IMR-90 (cell line): ENCODE measurements at regions not wholly inside any gene's neighbourhood (a gene's known extent, or its start where the extent isn't known, plus 50 kb on each side); places are given as distances from the start of the nearest gene placed in this dataset.

Experiments
- ATAC-seq: fragments of 200-7000 bp; cut with Tn5 transposase; 2 replicates; pipeline ENCODE4 v1.9.1; 2020; ENCODE audit warnings: low read depth, mild to moderate bottlenecking, moderate library complexity
- BruUV-seq: library from RNA; stranded (reverse); fragments of 400-500 nt; replicated peaks from 2 replicates; lab custom pipeline; 2021; lab: Mats Ljungman, UMichigan
- CTCF ChIA-PET: fragments of 300-600 bp; formaldehyde crosslinking; extraction: SDS; loops from one replicate; lab custom pipeline; 2021; ENCODE audit warnings: antibody characterized with exemption; lab: Yijun Ruan, JAX
- POLR2A ChIA-PET: fragments of 300-600 bp; sonication (Branson Sonifier 250); formaldehyde crosslinking; loops from one replicate; lab custom pipeline; 2022; ENCODE audit warnings: antibody characterized with exemption; ENCODE audit not compliant: unreplicated experiment; lab: Charles Lee
- DNase-seq: peaks from one replicate; pipeline ENCODE4 v3.0.0; 2013
- H2AFZ ChIP-seq: replicated peaks from 2 replicates; pipeline ENCODE3; 2013; ENCODE audit warnings: low read length, mild to moderate bottlenecking; ENCODE audit not compliant: poor library complexity
- H2AK5ac ChIP-seq: 2 replicates; pipeline ENCODE4 v1.6.1; 2013; ENCODE audit warnings: low read depth, low read length, inconsistent platforms
- H2AK9ac ChIP-seq: replicated peaks from 2 replicates; pipeline ENCODE3; 2013; ENCODE audit warnings: mild to moderate bottlenecking, low read depth, low read length, moderate library complexity; ENCODE audit not compliant: poor library complexity
- H2BK120ac ChIP-seq: 2 replicates; pipeline ENCODE4 v1.6.1; 2013; ENCODE audit warnings: low read depth, low read length, inconsistent platforms
- H2BK15ac ChIP-seq: 3 replicates; pipeline ENCODE4 v1.6.1; 2013; ENCODE audit warnings: low read depth, low read length, inconsistent platforms
- H2BK20ac ChIP-seq: 2 replicates; pipeline ENCODE4 v1.6.1; 2013; ENCODE audit warnings: low read depth, mild to moderate bottlenecking, inconsistent platforms, low read length, moderate library complexity
- H2BK5ac ChIP-seq: 2 replicates; pipeline ENCODE4 v1.6.1; 2013; ENCODE audit warnings: mild to moderate bottlenecking, low read depth, low read length, inconsistent platforms; ENCODE audit not compliant: poor library complexity, severe bottlenecking
- H3K14ac ChIP-seq: replicated peaks from 2 replicates; pipeline ENCODE4 v1.6.1; 2013; ENCODE audit warnings: low read depth, low read length, inconsistent platforms
- H3K18ac ChIP-seq: 2 replicates; pipeline ENCODE4 v1.6.1; 2013; ENCODE audit warnings: low read depth, low read length, control low read depth
- H3K23ac ChIP-seq: 2 replicates; pipeline ENCODE4 v1.6.1; 2013; ENCODE audit warnings: low read depth, low read length, inconsistent platforms
- H3K27ac ChIP-seq: 2 replicates; pipeline ENCODE4 v1.5.1; 2013; ENCODE audit warnings: mild to moderate bottlenecking, control low read depth, low read length; ENCODE audit not compliant: insufficient read depth
- H3K27me3 ChIP-seq: 2 replicates; pipeline ENCODE4 v1.6.1; 2013; ENCODE audit warnings: low read length; ENCODE audit not compliant: control insufficient read depth, insufficient read depth
- H3K36me3 ChIP-seq: 2 replicates; pipeline ENCODE4 v1.6.1; 2013; ENCODE audit warnings: low read length, mixed read lengths; ENCODE audit not compliant: control insufficient read depth, insufficient read depth
- H3K4ac ChIP-seq: 2 replicates; pipeline ENCODE4 v1.6.1; 2013; ENCODE audit warnings: low read depth, low read length, inconsistent platforms
- H3K4me1 ChIP-seq: 2 replicates; pipeline ENCODE4 v1.6.1; 2013; ENCODE audit warnings: low read length, mixed read lengths; ENCODE audit not compliant: control insufficient read depth, insufficient read depth
- H3K4me2 ChIP-seq: 2 replicates; pipeline ENCODE4 v1.6.1; 2013; ENCODE audit warnings: low read depth, mild to moderate bottlenecking, control low read depth, low read length, moderate library complexity
- H3K4me3 ChIP-seq: 2 replicates; pipeline ENCODE4 v1.5.1; 2013; ENCODE audit warnings: low read depth, mild to moderate bottlenecking, control low read depth, low read length, moderate library complexity; ENCODE audit not compliant: insufficient read depth
- H3K56ac ChIP-seq: 2 replicates; pipeline ENCODE4 v1.6.1; 2013; ENCODE audit warnings: low read length, inconsistent platforms; ENCODE audit not compliant: insufficient read depth; ENCODE audit errors: extremely low read depth
- H3K79me1 ChIP-seq, 2 experiments: 2 replicates each; pipeline ENCODE4 v1.6.1; 2013; ENCODE audit warnings: low read length in 2 of 2, inconsistent platforms in 1 of 2, low read depth in 1 of 2
- H3K9ac ChIP-seq: 2 replicates; pipeline ENCODE4 v1.6.1; 2013; ENCODE audit warnings: low read depth, low read length, control low read depth
- H3K9me1 ChIP-seq: 2 replicates; pipeline ENCODE4 v1.6.1; 2013; ENCODE audit warnings: low read length, inconsistent platforms; ENCODE audit not compliant: insufficient read depth
- H3K9me3 ChIP-seq: 2 replicates; pipeline ENCODE4 v1.6.1; 2013; ENCODE audit warnings: low read length; ENCODE audit not compliant: control insufficient read depth, insufficient read depth
- H4K20me1 ChIP-seq: 2 replicates; pipeline ENCODE4 v1.6.1; 2013; ENCODE audit warnings: low read length, inconsistent platforms; ENCODE audit not compliant: insufficient read depth
- H4K5ac ChIP-seq: 2 replicates; pipeline ENCODE4 v1.6.1; 2013; ENCODE audit warnings: mild to moderate bottlenecking, low read depth, low read length, control low read depth
- H4K8ac ChIP-seq, 2 experiments: 2 replicates each; pipeline ENCODE4 v1.6.1; 2013; ENCODE audit warnings: low read depth in 2 of 2, low read length in 2 of 2, control low read depth in 1 of 2, inconsistent platforms in 1 of 2
- H4K91ac ChIP-seq: 2 replicates; pipeline ENCODE4 v1.6.1; 2013; ENCODE audit warnings: low read depth, low read length, inconsistent platforms; ENCODE audit not compliant: insufficient read depth
- BHLHE40 ChIP-seq: fragments of 150-350 bp; IDR thresholded peaks from 2 replicates; pipeline ENCODE4 v1.6.1; 2016; ENCODE audit warnings: mild to moderate bottlenecking, low read depth, low read length
- CEBPB ChIP-seq: IDR thresholded peaks from 2 replicates; pipeline ENCODE4 v1.6.1; 2012; ENCODE audit warnings: low read depth, low read length, improper control_type of control experiment
- CHD1 ChIP-seq: IDR thresholded peaks from 2 replicates; pipeline ENCODE4 v1.6.1; 2012; ENCODE audit warnings: low read depth, low read length, improper control_type of control experiment
- CTCF ChIP-seq: conservative IDR thresholded peaks from 2 replicates; pipeline ENCODE4 v1.5.1; 2012; ENCODE audit warnings: mild to moderate bottlenecking, low read depth, low read length, improper control_type of control experiment
- ELK1 ChIP-seq: fragments of 150-350 bp; IDR thresholded peaks from 2 replicates; pipeline ENCODE4 v1.6.1; 2016; ENCODE audit warnings: low read depth, mild to moderate bottlenecking, low read length, moderate library complexity, borderline replicate concordance
- FOS ChIP-seq: fragments of 150-350 bp; IDR thresholded peaks from 2 replicates; pipeline ENCODE4 v1.6.1; 2016; ENCODE audit warnings: low read depth, low read length
- MAFK ChIP-seq: IDR thresholded peaks from 2 replicates; pipeline ENCODE4 v1.6.1; 2012; ENCODE audit warnings: low read depth, low read length, improper control_type of control experiment
- MAZ ChIP-seq: IDR thresholded peaks from 2 replicates; pipeline ENCODE4 v1.6.1; 2012; ENCODE audit warnings: low read depth, mild to moderate bottlenecking, low read length, improper control_type of control experiment, moderate library complexity, borderline replicate concordance
- MXI1 ChIP-seq: IDR thresholded peaks from 2 replicates; pipeline ENCODE4 v1.6.1; 2012; ENCODE audit warnings: low read depth, mild to moderate bottlenecking, low read length, moderate library complexity, borderline replicate concordance
- NFE2L2 ChIP-seq: fragments of 150-350 bp; IDR thresholded peaks from 2 replicates; pipeline ENCODE4 v1.6.1; 2016; ENCODE audit warnings: low read depth, mild to moderate bottlenecking, low read length
- POLR2A ChIP-seq: IDR thresholded peaks from 2 replicates; pipeline ENCODE4 v1.6.1; 2012; ENCODE audit warnings: mild to moderate bottlenecking, low read depth, low read length
- RAD21 ChIP-seq: IDR thresholded peaks from 2 replicates; pipeline ENCODE4 v1.6.1; 2012; ENCODE audit warnings: low read length, improper control_type of control experiment
- RCOR1 ChIP-seq: IDR thresholded peaks from 2 replicates; pipeline ENCODE4 v1.6.1; 2012; ENCODE audit warnings: mild to moderate bottlenecking, low read length, improper control_type of control experiment; ENCODE audit not compliant: insufficient replicate concordance
- RFX5 ChIP-seq: IDR thresholded peaks from 2 replicates; pipeline ENCODE4 v1.8.0; 2012; ENCODE audit warnings: low read depth, mild to moderate bottlenecking, low read length, moderate library complexity
- SMC3 ChIP-seq: fragments of 150-350 bp; IDR thresholded peaks from 2 replicates; pipeline ENCODE4 v1.6.1; 2016; ENCODE audit warnings: low read depth, mild to moderate bottlenecking, antibody characterized with exemption, low read length, moderate library complexity
- USF2 ChIP-seq: fragments of 150-350 bp; IDR thresholded peaks from 2 replicates; pipeline ENCODE4 v1.6.1; 2017; ENCODE audit warnings: mild to moderate bottlenecking, antibody characterized with exemption, low read length, low read depth
- WGBS, 2 experiments: methylation state at CpG; one replicate each; pipeline versions ENCODE4 v1.1.5 to v1.1.7; 2013; ENCODE audit warnings: missing lambda C conversion rate in 2 of 2; ENCODE audit not compliant: insufficient read length in 1 of 2; ENCODE audit errors: extremely low coverage in 2 of 2; 5-methylcytosine and 5-hydroxymethylcytosine counted together
- dilution Hi-C: fragments of 300-500 bp; cut with HindIII; formaldehyde crosslinking; loops from one replicate; pipeline ENCODE4 v1.14.3; 2018; ENCODE audit warnings: low sequenced_read_pairs; ENCODE audit not compliant: unreplicated experiment
- in situ Hi-C: fragments of 300-500 bp; cut with MboI; formaldehyde crosslinking; loops from 3 replicates; pipeline ENCODE4 v1.14.3; 2019; ENCODE audit warnings: low sequenced_read_pairs, inconsistent platforms, mixed read lengths
- intact Hi-C: fragments of 100-400 bp; cut with micrococcal nuclease; formaldehyde crosslinking; loops from 2 replicates; pipeline ENCODE4 v1.10.0; 2022

GRCh38 chr1:182166750-182167149 is 105.2 kb upstream of the ZNF648 start:
- ATAC-seq (no peak), DNase-seq (no peak)
- H2AK9ac ChIP-seq: no peak overlapping the region
- no peaks in the 10 kb centered on the region for H3K36me3 ChIP-seq
- BruUV-seq: no TSS peak
- H2BK120ac ChIP-seq: no peak overlapping the region
- CTCF ChIA-PET: no interaction called here
- no peak overlapping the region for H3K27ac ChIP-seq
- no peaks in the 10 kb centered on the region for H3K4me1 ChIP-seq
- H3K14ac ChIP-seq: no peak overlapping the region
- H3K18ac ChIP-seq: no peak overlapping the region
- intact Hi-C loops (no loop called here), in situ Hi-C loops (no loop called here), dilution Hi-C loops (no loop called here)
- H3K4me2 ChIP-seq: no peak overlapping the region
- H3K79me1 ChIP-seq: no peaks in the 10 kb centered on the region
- no peak overlapping the region for H3K23ac ChIP-seq
- POLR2A ChIA-PET: no interaction called here
- H2AFZ ChIP-seq: no peak overlapping the region
- TF ChIP-seq MAZ (no peak), BHLHE40 (no peak), FOS (no peak), NFE2L2 (no peak), RFX5 (no peak), CTCF (no peak), RCOR1 (no peak), CHD1 (no peak), MAFK (no peak), POLR2A (no peak), SMC3 (no peak), MXI1 (no peak), RAD21 (no peak), ELK1 (no peak), USF2 (no peak), CEBPB (no peak)
- H4K20me1 ChIP-seq: no peaks in the 10 kb centered on the region
- H4K8ac ChIP-seq: no peak overlapping the region
- H3K9me1 ChIP-seq: no peaks in the 10 kb centered on the region
- H2BK5ac ChIP-seq: no peak overlapping the region
- no peak overlapping the region for H3K4me3 ChIP-seq
- H3K4ac ChIP-seq: no peak overlapping the region
- H2BK20ac ChIP-seq: no peak overlapping the region
- H3K27me3 ChIP-seq: no peaks in the 10 kb centered on the region
- H3K56ac ChIP-seq: no peak overlapping the region
- H4K91ac ChIP-seq: no peak overlapping the region
- no CpG with 5 or more reads among the region's 1 CpG for WGBS, 2 experiments
- H3K9ac ChIP-seq: no peak overlapping the region
- H4K5ac ChIP-seq: no peak overlapping the region
- no peak overlapping the region for H2BK15ac ChIP-seq
- H3K9me3 ChIP-seq: no peaks in the 10 kb centered on the region
- H2AK5ac ChIP-seq: no peak overlapping the region
